ENCODE measurements at regions not wholly inside any gene's neighbourhood (a gene's known extent, or its start where the extent isn't known, plus 50 kb on each side); places are given as distances from the start of the nearest gene placed in this dataset.

- Mint-ChIP-seq H3K4me3 (ENCODE audit: unreplicated experiment) (no peak overlapping the region), H3K27ac (ENCODE audit: unreplicated experiment) (no peak overlapping the region), H3K27me3 (ENCODE audit: low read depth, unreplicated experiment) (no peaks in the 10 kb centered on the region), H3K4me1 (ENCODE audit: low read depth, unreplicated experiment) (peaks cover 2% of the 10 kb centered on the region), H3K36me3 (ENCODE audit: low read depth, unreplicated experiment) (no peaks in the 10 kb centered on the region), H3K9me3 (ENCODE audit: unreplicated experiment) (peaks cover 2% of the 10 kb centered on the region)
- Histone ChIP-seq H3K4me2 (ENCODE audit: low read length) (no peak overlapping the region), H4K20me1 (ENCODE audit: insufficient read depth, low read length) (no peaks in the 10 kb centered on the region), H3K79me2 (ENCODE audit: insufficient read depth, low read length) (no peaks in the 10 kb centered on the region), H3K27me3 (ENCODE audit: insufficient read depth, low read length) (no peaks in the 10 kb centered on the region), H3K4me1 (ENCODE audit: insufficient read depth, low read length) (no peaks in the 10 kb centered on the region), H3K9me3 (ENCODE audit: insufficient read depth, low read depth, low read length) (no peaks in the 10 kb centered on the region), H2AFZ (ENCODE audit: low read depth, low read length) (no peak overlapping the region), H3K36me3 (ENCODE audit: insufficient read depth, low read length) (no peaks in the 10 kb centered on the region), H3K9ac (ENCODE audit: low read length) (no peak overlapping the region), H3K4me3 (ENCODE audit: insufficient read depth, low read depth, low read length) (no peak overlapping the region), H3K27ac (ENCODE audit: low read depth, low read length) (no peak overlapping the region)
- FAIRE-seq (no peak), DNase-seq (ENCODE audit: low read depth) (no peak)
- no peak for TF ChIP-seq EZH2 (IDR thresholded peaks at IDR 0.05; ENCODE audit: insufficient read depth, low read length)
- TF ChIP-seq CTCF (IDR thresholded peaks at IDR 0.05; ENCODE audit: insufficient read depth, low read depth, low read length): no peak
Measured at GRCh38 chr2:221197225-221197856, 374.8 kb downstream of the EPHA4 start.

GRCh38 chr2:221198309-221198708, 373.8 kb downstream of the EPHA4 start:
- H3K4me1 ChIP-seq (ENCODE audit: insufficient read depth, low read length): no peaks in the 10 kb centered on the region
- no peak overlapping the region for H3K9ac ChIP-seq (ENCODE audit: low read length)
- Mint-ChIP-seq H3K4me3 (ENCODE audit: unreplicated experiment) (no peak overlapping the region), H3K36me3 (ENCODE audit: low read depth, unreplicated experiment) (no peaks in the 10 kb centered on the region), H3K27ac (ENCODE audit: unreplicated experiment) (no peak overlapping the region), H3K27me3 (ENCODE audit: low read depth, unreplicated experiment) (peaks cover 2% of the 10 kb centered on the region), H3K4me1 (ENCODE audit: low read depth, unreplicated experiment) (peaks cover 2% of the 10 kb centered on the region), H3K9me3 (ENCODE audit: unreplicated experiment) (peaks cover 2% of the 10 kb centered on the region)
- H3K36me3 ChIP-seq (ENCODE audit: insufficient read depth, low read length): no peaks in the 10 kb centered on the region
- no peak overlapping the region for H3K4me2 ChIP-seq (ENCODE audit: low read length)
- H3K4me3 ChIP-seq (ENCODE audit: insufficient read depth, low read depth, low read length): no peak overlapping the region
- no peaks in the 10 kb centered on the region for H4K20me1 ChIP-seq (ENCODE audit: insufficient read depth, low read length)
- H3K27ac ChIP-seq (ENCODE audit: low read depth, low read length): no peak overlapping the region
- no peak for TF ChIP-seq EZH2 (IDR thresholded peaks at IDR 0.05; ENCODE audit: insufficient read depth, low read length)
- no peak for TF ChIP-seq CTCF (IDR thresholded peaks at IDR 0.05; ENCODE audit: insufficient read depth, low read depth, low read length)
- no peaks in the 10 kb centered on the region for H3K9me3 ChIP-seq (ENCODE audit: insufficient read depth, low read depth, low read length)
- DNase-seq (ENCODE audit: low read depth): no peak
- H3K79me2 ChIP-seq (ENCODE audit: insufficient read depth, low read length): no peaks in the 10 kb centered on the region
- H2AFZ ChIP-seq (ENCODE audit: low read depth, low read length): no peak overlapping the region
- no peaks in the 10 kb centered on the region for H3K27me3 ChIP-seq (ENCODE audit: insufficient read depth, low read length)
- no peak for FAIRE-seq

DNA sequence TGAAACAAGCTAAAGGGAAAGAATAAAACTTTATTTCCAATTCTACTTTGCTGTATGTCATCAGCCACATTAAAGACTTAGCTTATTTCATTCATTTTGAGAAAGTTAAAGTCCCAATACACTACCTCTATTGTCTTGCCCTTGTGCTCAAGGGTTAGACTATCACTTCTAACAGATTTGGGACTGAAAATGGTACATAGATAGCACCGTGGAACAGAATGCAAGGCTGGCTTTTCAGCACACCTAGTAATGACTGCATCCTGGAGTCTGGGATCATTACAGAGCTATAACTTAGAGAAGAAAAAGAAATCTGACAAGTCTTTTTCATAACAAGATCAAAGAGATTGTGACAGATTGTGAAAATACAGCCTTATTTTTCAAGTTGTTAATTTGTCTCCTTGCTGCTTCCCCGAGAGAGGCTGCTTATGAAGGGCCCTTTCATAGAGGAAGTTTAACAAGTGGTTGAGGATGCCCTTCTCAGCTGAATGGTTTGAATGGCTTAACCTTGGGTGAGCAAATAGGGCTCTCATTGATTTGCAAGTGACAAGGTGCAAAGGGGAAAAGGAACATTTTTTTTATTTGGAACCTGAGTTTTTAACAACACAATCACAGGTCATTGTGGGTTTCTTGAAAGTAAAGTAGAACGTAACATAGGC, 371.8 kb downstream of the EPHA4 start:
- H3K36me3 Mint-ChIP-seq (ENCODE audit: low read depth, unreplicated experiment): no peaks in the 10 kb centered on the region
- H3K27ac Mint-ChIP-seq (ENCODE audit: unreplicated experiment): no peak overlapping the region
- Histone ChIP-seq H2AFZ (ENCODE audit: low read depth, low read length) (no peak overlapping the region), H4K20me1 (ENCODE audit: insufficient read depth, low read length) (no peaks in the 10 kb centered on the region), H3K4me2 (ENCODE audit: low read length) (no peak overlapping the region), H3K27ac (ENCODE audit: low read depth, low read length) (no peak overlapping the region), H3K9me3 (ENCODE audit: insufficient read depth, low read depth, low read length) (no peaks in the 10 kb centered on the region), H3K36me3 (ENCODE audit: insufficient read depth, low read length) (no peaks in the 10 kb centered on the region), H3K9ac (ENCODE audit: low read length) (no peak overlapping the region), H3K4me1 (ENCODE audit: insufficient read depth, low read length) (no peaks in the 10 kb centered on the region), H3K27me3 (ENCODE audit: insufficient read depth, low read length) (no peaks in the 10 kb centered on the region), H3K4me3 (ENCODE audit: insufficient read depth, low read depth, low read length) (no peak overlapping the region), H3K79me2 (ENCODE audit: insufficient read depth, low read length) (no peaks in the 10 kb centered on the region)
- no peak for DNase-seq (ENCODE audit: low read depth)
- no peak for TF ChIP-seq CTCF (IDR thresholded peaks at IDR 0.05; ENCODE audit: insufficient read depth, low read depth, low read length)
- no peak for TF ChIP-seq EZH2 (IDR thresholded peaks at IDR 0.05; ENCODE audit: insufficient read depth, low read length)
- no peaks in the 10 kb centered on the region for H3K9me3 Mint-ChIP-seq (ENCODE audit: unreplicated experiment)
- no peak for FAIRE-seq
- peaks cover 2% of the 10 kb centered on the region for H3K27me3 Mint-ChIP-seq (ENCODE audit: low read depth, unreplicated experiment)
- H3K4me3 Mint-ChIP-seq (ENCODE audit: unreplicated experiment): no peak overlapping the region
- peaks cover 2% of the 10 kb centered on the region for H3K4me1 Mint-ChIP-seq (ENCODE audit: low read depth, unreplicated experiment)
